DOHH2 (cell line): ENCODE measurements at regions not wholly inside any gene's neighbourhood (a gene's known extent, or its start where the extent isn't known, plus 50 kb on each side); places are given as distances from the start of the nearest gene placed in this dataset.

ENCODE experiments used
- H3F3A ChIP-seq: fragments of 200-600 bp; sonication (generic), shearing (Covaris generic); 2 replicates; pipeline ENCODE4 v1.6.0; 2016; ENCODE audit warnings: antibody characterized with exemption, mild to moderate bottlenecking; ENCODE audit not compliant: control insufficient read depth, insufficient read depth
- H3K27ac ChIP-seq: fragments of 200-600 bp; sonication (generic); 2 replicates; pipeline ENCODE4 v1.5.1; 2014; ENCODE audit warnings: low read depth, mild to moderate bottlenecking, low read length, moderate library complexity
- H3K27me3 ChIP-seq: fragments of 200-600 bp; sonication (generic); 2 replicates; pipeline ENCODE4 v1.6.1; 2014; ENCODE audit warnings: mild to moderate bottlenecking, low read length, mixed read lengths; ENCODE audit not compliant: control insufficient read depth
- H3K36me3 ChIP-seq: fragments of 200-600 bp; sonication (generic); 2 replicates; pipeline ENCODE4 v1.6.1; 2014; ENCODE audit warnings: mild to moderate bottlenecking, low read length, moderate library complexity, mixed read lengths; ENCODE audit not compliant: control insufficient read depth
- H3K4me1 ChIP-seq: fragments of 200-600 bp; sonication (generic); 2 replicates; pipeline ENCODE4 v1.6.1; 2014; ENCODE audit warnings: mild to moderate bottlenecking, low read length, mixed read lengths; ENCODE audit not compliant: control insufficient read depth
- H3K4me2 ChIP-seq: fragments of 200-600 bp; sonication (generic); 2 replicates; pipeline ENCODE4 v1.6.0; 2014; ENCODE audit warnings: mild to moderate bottlenecking, low read length, moderate library complexity
- H3K4me3 ChIP-seq: fragments of 200-600 bp; sonication (generic); 2 replicates; pipeline ENCODE4 v1.5.1; 2014; ENCODE audit warnings: mild to moderate bottlenecking, low read length, mixed read lengths
- H3K79me2 ChIP-seq: fragments of 200-600 bp; sonication (generic); 2 replicates; pipeline ENCODE4 v1.6.1; 2014; ENCODE audit warnings: mild to moderate bottlenecking, low read length, mixed read lengths; ENCODE audit not compliant: control insufficient read depth
- H3K9me2 ChIP-seq: fragments of 200-600 bp; sonication (generic); replicated peaks from 2 replicates; pipeline ENCODE4 v1.6.1; 2014; ENCODE audit warnings: mild to moderate bottlenecking, low read length, mixed read lengths; ENCODE audit not compliant: control insufficient read depth
- H3K9me3 ChIP-seq: fragments of 200-600 bp; sonication (generic); 2 replicates; pipeline ENCODE4 v1.6.1; 2014; ENCODE audit warnings: antibody characterized with exemption, low read length, mixed read lengths; ENCODE audit not compliant: control insufficient read depth, insufficient read depth
- H4K20me1 ChIP-seq: fragments of 200-600 bp; sonication (generic); 2 replicates; pipeline ENCODE4 v1.6.0; 2014; ENCODE audit warnings: low read depth, mild to moderate bottlenecking, antibody characterized with exemption, low read length, moderate library complexity; ENCODE audit not compliant: control insufficient read depth, insufficient read depth
- CTCF ChIP-seq: fragments of 200-600 bp; sonication (generic); IDR thresholded peaks from one replicate; pipeline ENCODE4 v1.5.1; 2014; ENCODE audit warnings: antibody characterized with exemption, mild to moderate bottlenecking, low read depth, low read length; ENCODE audit not compliant: poor library complexity, severe bottlenecking
- EZH2phosphoT487 ChIP-seq: fragments of 200-600 bp; sonication (generic); IDR thresholded peaks from 2 replicates; pipeline ENCODE4 v1.6.1; 2017; ENCODE audit warnings: borderline replicate concordance, mild to moderate bottlenecking, antibody characterized with exemption, low read length, moderate library complexity, mixed read lengths

- Histone ChIP-seq H4K20me1 (no peaks in the 10 kb centered on the region), H3K4me3 (no peak overlapping the region), H3K4me1 (peaks cover 68% of the 10 kb centered on the region), H3K36me3 (peaks cover 82% of the 10 kb centered on the region), H3K27ac (no peak overlapping the region), H3K9me2 (no peaks in the 10 kb centered on the region), H3K9me3 (peaks cover 6% of the 10 kb centered on the region; the same call in 1 of the 2 replicates), H3K27me3 (no peaks in the 10 kb centered on the region), H3K4me2 (no peak overlapping the region; the same call in 1 of the 2 replicates), H3K79me2 (peaks cover 98% of the 10 kb centered on the region), H3F3A (peaks cover 6% of the 10 kb centered on the region)
- TF ChIP-seq CTCF (no peak), EZH2phosphoT487 (no peak)
Observed at GRCh38 chr9:573691-574410, 267.6 kb upstream of the DMRT1 start.

GRCh38 chr9:575139-575538 lies 266.4 kb upstream of the DMRT1 start:
- no peak overlapping the region for H3K4me3 ChIP-seq
- H3K27me3 ChIP-seq, result no peaks in the 10 kb centered on the region
- no peak overlapping the region for H3K4me2 ChIP-seq
- no peaks in the 10 kb centered on the region for H3K9me2 ChIP-seq
- no peaks in the 10 kb centered on the region for H3F3A ChIP-seq
- H3K36me3 ChIP-seq, result peaks cover 81% of the 10 kb centered on the region
- no peaks in the 10 kb centered on the region for H4K20me1 ChIP-seq
- peaks cover 9% of the 10 kb centered on the region; the same call in 1 of the 2 replicates for H3K9me3 ChIP-seq
- TF ChIP-seq EZH2phosphoT487, result no peak
- TF ChIP-seq CTCF, result no peak
- no peak overlapping the region for H3K27ac ChIP-seq
- peaks cover 98% of the 10 kb centered on the region for H3K79me2 ChIP-seq
- H3K4me1 ChIP-seq, result peaks cover 55% of the 10 kb centered on the region

DNA sequence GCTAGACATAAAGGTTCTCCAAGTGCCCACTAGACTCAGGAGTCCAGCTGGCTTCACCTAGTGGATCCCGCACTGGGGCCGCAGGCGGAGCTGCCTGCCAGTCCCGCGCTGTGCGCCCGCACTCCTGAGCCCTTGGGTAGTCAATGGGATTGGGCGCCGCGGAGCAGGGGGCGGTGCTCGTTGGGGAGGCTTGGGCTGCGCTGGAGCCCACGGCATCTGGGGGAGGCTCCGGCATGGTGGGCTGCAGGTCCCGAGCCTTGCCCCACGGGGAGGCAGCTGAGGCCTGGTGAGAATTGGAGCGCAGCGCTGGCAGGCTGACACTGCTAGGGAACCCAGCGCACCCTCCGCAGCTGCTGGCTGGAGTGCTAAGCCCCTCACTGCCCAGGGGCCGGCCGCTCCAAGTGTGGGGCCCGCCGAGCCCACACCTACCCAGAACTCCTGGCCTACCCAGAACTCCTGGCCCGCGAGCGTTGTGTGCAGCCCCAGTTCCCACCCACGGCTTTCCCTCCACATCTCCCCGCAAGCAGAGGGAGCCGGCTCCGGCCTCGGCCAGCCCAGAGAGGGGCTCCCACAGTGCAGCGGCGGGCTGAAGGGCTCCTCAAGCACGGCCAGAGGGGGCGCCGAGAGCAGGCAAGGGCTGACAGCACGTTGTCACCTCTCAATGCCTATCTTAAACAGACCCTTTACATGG lies 260.7 kb upstream of the DMRT1 start:
- TF ChIP-seq CTCF (no peak), EZH2phosphoT487 (no peak)
- Histone ChIP-seq H3K27me3 (no peaks in the 10 kb centered on the region), H3K9me3 (peaks cover 9% of the 10 kb centered on the region; the same call in 1 of the 2 replicates), H3K79me2 (peaks cover 99% of the 10 kb centered on the region), H3K9me2 (no peaks in the 10 kb centered on the region), H3K27ac (no peak overlapping the region), H3K4me1 (peaks cover 48% of the 10 kb centered on the region), H3K4me2 (no peak overlapping the region), H3K4me3 (no peak overlapping the region), H3F3A (no peaks in the 10 kb centered on the region), H4K20me1 (no peaks in the 10 kb centered on the region), H3K36me3 (peaks cover 74% of the 10 kb centered on the region)
